ENCODE measurements at regions not wholly inside any gene's neighbourhood (a gene's known extent, or its start where the extent isn't known, plus 50 kb on each side); places are given as distances from the start of the nearest gene placed in this dataset.
"Not testable (repeated sequence)": the region's sequence is repeated elsewhere in the genome, so short reads cannot be mapped to it uniquely, and the experiment has no call there.

DNA sequence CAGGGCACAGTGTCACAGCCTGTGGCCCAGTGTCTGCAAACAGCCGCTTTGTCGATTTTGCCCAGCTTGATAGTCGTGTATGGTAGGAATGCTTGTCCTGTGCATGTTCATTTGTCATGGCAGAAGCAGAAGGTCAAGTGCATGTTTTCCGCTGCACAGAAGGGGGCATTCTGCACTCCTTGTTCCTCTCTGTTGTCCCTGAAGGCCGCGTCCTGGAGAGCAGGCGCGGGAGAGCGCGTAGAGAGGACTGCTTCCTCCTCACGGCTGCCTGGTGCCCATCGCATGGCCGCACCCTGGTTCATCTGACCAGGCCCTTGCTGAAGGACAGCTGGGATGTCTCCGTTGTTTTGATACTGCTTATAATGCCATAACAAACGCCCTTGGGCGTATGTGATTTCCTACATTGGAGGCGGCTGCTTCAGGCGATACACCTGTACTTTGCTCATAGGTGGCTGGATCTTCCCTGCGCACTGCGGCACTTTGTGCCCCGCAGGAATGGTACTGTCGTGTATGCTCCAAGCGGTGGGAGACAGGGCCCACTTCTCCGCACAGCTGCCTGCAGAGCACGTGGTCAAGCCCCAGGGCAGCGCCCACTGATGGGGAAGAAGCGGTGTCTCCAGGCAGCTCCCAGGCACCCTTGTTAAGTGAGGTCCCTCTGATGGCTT, 63.5 kb upstream of the LRPAP1 start:
- not testable (repeated sequence) for TF ChIP-seq EZH2 (IDR thresholded peaks at IDR 0.05; ENCODE audit: borderline replicate concordance, insufficient read depth, low read length, poor library complexity, severe bottlenecking); POLR2AphosphoS5 (IDR thresholded peaks at IDR 0.05)
- TF ChIP-seq, protein P1, sequence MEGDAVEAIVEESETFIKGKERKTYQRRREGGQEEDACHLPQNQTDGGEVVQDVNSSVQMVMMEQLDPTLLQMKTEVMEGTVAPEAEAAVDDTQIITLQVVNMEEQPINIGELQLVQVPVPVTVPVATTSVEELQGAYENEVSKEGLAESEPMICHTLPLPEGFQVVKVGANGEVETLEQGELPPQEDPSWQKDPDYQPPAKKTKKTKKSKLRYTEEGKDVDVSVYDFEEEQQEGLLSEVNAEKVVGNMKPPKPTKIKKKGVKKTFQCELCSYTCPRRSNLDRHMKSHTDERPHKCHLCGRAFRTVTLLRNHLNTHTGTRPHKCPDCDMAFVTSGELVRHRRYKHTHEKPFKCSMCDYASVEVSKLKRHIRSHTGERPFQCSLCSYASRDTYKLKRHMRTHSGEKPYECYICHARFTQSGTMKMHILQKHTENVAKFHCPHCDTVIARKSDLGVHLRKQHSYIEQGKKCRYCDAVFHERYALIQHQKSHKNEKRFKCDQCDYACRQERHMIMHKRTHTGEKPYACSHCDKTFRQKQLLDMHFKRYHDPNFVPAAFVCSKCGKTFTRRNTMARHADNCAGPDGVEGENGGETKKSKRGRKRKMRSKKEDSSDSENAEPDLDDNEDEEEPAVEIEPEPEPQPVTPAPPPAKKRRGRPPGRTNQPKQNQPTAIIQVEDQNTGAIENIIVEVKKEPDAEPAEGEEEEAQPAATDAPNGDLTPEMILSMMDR (IDR thresholded peaks at IDR 0.05; ENCODE audit: poor library complexity, severe bottlenecking) = not testable (repeated sequence)

Measured in neural cell (in vitro differentiated cells).